ENCODE measurements at regions not wholly inside any gene's neighbourhood (a gene's known extent, or its start where the extent isn't known, plus 50 kb on each side); places are given as distances from the start of the nearest gene placed in this dataset.

GRCh38 chr20:4555188-4555890, 130.9 kb upstream of the PRNP start:
- in situ Hi-C loops (cut with MboI; ENCODE audit: low sequenced_read_pairs, unreplicated experiment), result no loop called here
- no peak for DNase-seq (ENCODE audit: low spot score)

GRCh38 chr20:4554346-4554745, 131.9 kb upstream of the PRNP start:
- DNase-seq (ENCODE audit: low spot score), result no peak
- TF ChIP-seq CTCF (IDR thresholded peaks at IDR 0.05; ENCODE audit: borderline replicate concordance, control extremely low read depth, extremely low read depth, insufficient read depth, missing control alignments), result no peak
- in situ Hi-C loops (cut with MboI; ENCODE audit: low sequenced_read_pairs, unreplicated experiment), result no loop called here

More at GRCh38 chr20:4555188-4555890, 130.9 kb upstream of the PRNP start:
- no peak for TF ChIP-seq CTCF (IDR thresholded peaks at IDR 0.05; ENCODE audit: borderline replicate concordance, control extremely low read depth, extremely low read depth, insufficient read depth, missing control alignments)

GRCh38 chr20:4552075-4552640, 134.1 kb upstream of the PRNP start:
- in situ Hi-C loops (cut with MboI; ENCODE audit: low sequenced_read_pairs, unreplicated experiment), result no loop called here
- no peak for TF ChIP-seq CTCF (IDR thresholded peaks at IDR 0.05; ENCODE audit: borderline replicate concordance, control extremely low read depth, extremely low read depth, insufficient read depth, missing control alignments)
- no peak for DNase-seq (ENCODE audit: low spot score)

- in situ Hi-C loops (cut with MboI; ENCODE audit: low sequenced_read_pairs, unreplicated experiment), result no loop called here
- no peak for DNase-seq (ENCODE audit: low spot score)
- TF ChIP-seq CTCF (IDR thresholded peaks at IDR 0.05; ENCODE audit: borderline replicate concordance, control extremely low read depth, extremely low read depth, insufficient read depth, missing control alignments), result no peak
Observed at GRCh38 chr20:4550740-4551139, 135.5 kb upstream of the PRNP start.

GRCh38 chr20:4549711-4550259, 136.5 kb upstream of the PRNP start:
- TF ChIP-seq CTCF (IDR thresholded peaks at IDR 0.05; ENCODE audit: borderline replicate concordance, control extremely low read depth, extremely low read depth, insufficient read depth, missing control alignments), result no peak
- in situ Hi-C loops (cut with MboI; ENCODE audit: low sequenced_read_pairs, unreplicated experiment), result no loop called here
- no peak for DNase-seq (ENCODE audit: low spot score)

- DNase-seq (ENCODE audit: low spot score), result no peak
- in situ Hi-C loops (cut with MboI; ENCODE audit: low sequenced_read_pairs, unreplicated experiment), result no loop called here
- TF ChIP-seq CTCF (IDR thresholded peaks at IDR 0.05; ENCODE audit: borderline replicate concordance, control extremely low read depth, extremely low read depth, insufficient read depth, missing control alignments), result no peak
Observed at GRCh38 chr20:4548552-4548951, 137.7 kb upstream of the PRNP start.

Measured in GM13976 (cell line).